ENCODE measurements at regions not wholly inside any gene's neighbourhood (a gene's known extent, or its start where the extent isn't known, plus 50 kb on each side); places are given as distances from the start of the nearest gene placed in this dataset.
"Not testable (repeated sequence)": the region's sequence is repeated elsewhere in the genome, so short reads cannot be mapped to it uniquely, and the experiment has no call there.

DNA sequence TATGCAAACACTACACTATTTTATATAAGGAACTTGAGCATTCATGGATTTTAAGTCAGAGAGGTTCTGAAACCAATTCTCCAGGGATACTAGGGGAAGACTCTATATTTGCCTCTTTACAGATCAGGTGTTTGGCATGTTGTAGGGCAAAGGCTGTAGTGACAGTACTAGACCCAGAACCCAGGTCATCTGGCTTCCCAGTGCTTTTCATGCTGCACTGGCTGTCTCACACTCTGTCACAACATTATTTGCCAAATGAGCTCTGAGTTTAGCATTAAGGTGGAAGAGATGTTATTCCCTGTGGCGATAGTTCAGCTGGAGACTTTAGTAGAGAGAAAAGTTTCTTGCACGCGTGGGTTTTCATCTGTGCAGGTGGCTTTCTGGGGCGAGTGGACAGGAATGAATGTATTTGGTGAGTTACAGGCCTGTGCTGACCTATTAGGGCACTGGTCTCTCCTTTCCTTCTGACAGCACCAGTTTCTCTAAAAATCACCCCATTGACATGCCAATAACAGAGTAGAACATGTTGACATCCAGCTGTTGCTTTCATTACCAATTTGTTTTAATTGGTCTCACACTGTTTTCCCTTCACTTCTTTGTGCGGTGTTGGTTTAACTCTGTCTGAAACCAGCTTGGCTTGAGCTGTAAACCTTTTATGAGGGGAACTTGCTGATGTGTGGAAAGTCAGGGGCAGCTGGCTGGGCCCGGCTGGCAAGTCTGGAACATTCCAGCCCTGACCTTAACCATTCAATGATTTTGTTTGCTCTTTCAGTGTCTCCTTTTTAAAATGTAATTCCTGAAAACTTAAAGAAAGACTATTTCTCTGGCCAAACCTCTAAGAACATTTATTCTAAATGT lies 643.0 kb upstream of the FAM98A start:
- DNase-seq, result no peak

DNA sequence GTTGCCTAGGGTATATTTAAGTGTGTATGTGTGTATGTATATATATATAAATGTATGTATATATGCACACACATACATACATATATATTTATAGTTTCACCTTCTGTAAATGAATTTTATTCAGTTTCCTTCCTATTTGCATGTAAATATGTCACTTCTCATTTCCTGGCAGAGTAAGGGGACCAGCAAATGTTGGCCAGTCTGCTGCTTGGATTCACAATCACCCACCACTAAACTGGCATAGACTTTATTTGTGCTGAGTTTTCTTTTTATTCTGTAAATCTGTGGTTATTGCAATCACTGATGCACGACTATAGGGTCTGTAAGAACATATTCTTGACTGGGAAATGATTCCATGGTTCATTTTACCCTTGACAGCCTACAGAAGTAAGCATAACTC lies 640.4 kb upstream of the FAM98A start:
- no peak for DNase-seq

DNA sequence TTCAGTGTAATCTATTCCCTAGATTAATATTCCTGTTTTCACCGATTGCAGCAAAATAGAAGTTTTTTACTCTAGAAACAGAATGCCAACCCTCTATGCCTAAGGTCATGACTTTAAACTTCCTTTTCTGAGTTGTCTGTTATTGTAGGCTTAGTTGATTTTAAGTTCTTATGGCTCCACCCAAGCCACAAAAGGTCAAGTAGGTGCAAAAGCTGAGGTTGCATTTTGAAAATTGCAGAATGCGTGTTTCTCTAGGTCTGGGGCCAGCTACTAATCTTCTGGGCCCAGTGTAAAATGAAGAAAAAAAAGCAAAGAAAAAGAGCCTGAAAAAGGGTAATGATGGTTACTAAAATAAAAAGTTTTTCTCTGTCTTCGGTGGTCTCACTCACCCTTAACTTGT lies 635.7 kb upstream of the FAM98A start:
- DNase-seq, result no peak

DNA sequence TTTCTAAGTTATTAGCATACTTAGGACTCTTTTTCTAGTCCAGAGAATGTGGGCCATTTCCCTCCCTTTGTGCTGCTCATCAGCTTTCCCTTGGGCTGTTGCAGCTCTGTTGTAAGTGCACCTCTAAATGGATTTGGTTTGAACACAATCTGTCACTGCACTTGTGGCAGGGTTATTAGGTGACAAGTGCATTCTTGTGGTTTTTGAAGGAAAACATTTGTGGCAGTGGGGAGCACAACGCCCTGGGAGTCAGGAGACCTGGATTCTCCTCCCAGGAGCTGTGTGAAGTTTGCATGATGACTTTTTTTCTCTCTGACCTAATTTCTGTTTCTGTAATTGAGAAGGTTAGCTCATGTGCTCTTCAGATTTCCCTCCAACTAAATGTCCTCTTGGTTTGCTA lies 630.9 kb upstream of the FAM98A start:
- no peak for DNase-seq

GRCh38 chr2:34215174-34215573 lies 616.1 kb upstream of the FAM98A start:
- DNase-seq, result no peak

DNA sequence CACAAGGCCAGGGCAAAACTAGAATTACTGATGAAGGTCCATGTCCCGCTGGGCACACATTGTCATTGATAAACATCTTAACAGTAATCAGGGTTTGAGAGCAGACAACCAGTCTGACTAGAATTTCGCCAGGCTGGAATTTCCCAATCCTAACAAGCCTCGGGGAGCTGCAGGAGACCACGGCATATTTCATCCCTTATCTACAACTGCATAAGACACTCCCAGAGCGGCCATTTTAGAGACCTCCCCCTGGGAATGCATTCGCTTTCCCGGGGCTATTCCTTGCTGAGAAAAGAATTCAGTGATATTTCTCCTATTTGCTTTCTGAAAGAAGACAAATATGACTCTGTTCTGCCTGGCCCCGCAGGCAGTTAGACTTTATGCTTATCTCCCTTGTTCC lies 611.3 kb upstream of the FAM98A start:
- DNase-seq, result not testable (repeated sequence)

GRCh38 chr2:34204560-34204959 lies 605.5 kb upstream of the FAM98A start:
- DNase-seq, result no peak

DNA sequence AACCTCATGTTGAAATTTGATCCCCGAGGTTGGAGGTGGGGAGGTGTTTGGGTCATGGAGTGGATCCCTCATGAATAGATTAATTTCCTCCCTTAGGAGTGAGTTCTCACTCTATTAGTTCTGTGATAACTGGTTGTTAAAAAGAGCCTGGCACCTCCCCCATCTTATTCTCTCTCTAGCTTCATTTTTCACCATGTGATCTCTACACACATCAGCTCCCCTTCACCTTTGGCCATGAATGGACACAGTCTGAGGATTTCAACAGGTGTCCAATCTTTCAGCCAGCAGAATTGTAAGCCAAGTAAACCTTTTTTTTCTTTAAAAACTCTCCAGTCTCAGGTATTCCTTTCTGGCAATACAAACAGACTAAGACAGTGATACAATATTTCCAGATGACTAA lies 602.0 kb upstream of the FAM98A start:
- no peak for DNase-seq

GRCh38 chr2:34199971-34200370 lies 600.9 kb upstream of the FAM98A start:
- DNase-seq, result no peak

- no peak for DNase-seq
Measured at GRCh38 chr2:34193164-34193563, 594.1 kb upstream of the FAM98A start.

- no peak for DNase-seq
Measured at GRCh38 chr2:34188464-34189303, 589.6 kb upstream of the FAM98A start.

DNA sequence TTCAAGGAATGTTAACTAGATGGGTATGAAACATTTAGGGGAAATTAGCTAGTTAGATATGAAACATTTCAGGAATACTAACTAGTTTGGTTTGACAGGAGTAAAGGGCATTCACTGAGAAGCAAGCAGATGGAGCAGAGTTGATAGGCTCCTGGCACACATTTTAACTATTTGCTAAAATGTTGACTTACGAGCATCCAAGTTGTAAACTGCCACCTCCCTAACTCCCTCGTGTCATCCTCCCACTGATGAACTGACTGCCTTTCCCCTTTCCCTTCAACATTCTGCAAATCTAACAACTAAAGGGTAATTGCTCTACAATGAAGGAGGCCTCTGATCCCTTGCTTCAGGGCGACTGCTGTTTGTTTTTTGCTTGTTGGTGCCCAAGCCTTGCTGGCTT lies 580.4 kb upstream of the FAM98A start:
- DNase-seq, result no peak

DNA sequence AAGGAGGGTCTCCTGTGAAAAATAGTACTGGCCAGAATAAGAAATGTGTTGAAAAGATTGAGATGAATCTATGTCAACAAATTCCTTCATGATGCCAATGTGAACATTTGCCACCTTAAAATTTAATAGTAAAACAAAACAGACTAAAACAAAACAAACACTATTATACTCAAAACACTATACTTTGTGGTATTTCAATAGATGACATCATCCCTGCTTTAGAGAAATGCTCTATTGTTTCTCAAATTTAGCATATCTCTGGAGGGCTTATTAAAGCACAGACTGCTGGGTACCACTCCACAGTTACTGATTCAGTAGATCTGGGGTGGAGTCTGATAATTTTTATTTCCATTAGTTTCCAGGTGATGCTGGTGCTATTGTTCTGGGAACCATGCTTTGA lies 579.4 kb upstream of the FAM98A start:
- DNase-seq, result no peak

- DNase-seq, result no peak
Measured at GRCh38 chr2:34176693-34177092, 577.6 kb upstream of the FAM98A start.

DNA sequence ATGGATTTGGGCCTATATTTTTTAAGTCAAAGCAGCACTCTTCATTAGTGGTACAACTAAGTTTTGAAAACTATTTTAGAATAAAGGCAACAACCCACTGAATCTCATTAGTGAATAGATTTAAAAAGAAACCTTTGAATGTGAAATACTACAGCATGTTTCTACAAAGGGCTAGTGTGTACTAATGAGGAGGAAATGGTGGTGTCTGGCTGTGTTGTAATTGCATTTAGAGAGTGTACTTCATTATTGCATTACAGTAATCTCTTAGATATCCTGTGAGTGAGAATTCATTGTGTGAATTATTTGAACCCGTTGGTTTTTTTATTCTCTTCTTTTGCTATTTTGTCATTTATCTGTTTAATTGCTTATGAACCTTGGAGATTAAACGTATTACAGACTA lies 575.4 kb upstream of the FAM98A start:
- DNase-seq, result no peak

- DNase-seq, result no peak
Measured at GRCh38 chr2:34162231-34162630, 563.1 kb upstream of the FAM98A start.

DNA sequence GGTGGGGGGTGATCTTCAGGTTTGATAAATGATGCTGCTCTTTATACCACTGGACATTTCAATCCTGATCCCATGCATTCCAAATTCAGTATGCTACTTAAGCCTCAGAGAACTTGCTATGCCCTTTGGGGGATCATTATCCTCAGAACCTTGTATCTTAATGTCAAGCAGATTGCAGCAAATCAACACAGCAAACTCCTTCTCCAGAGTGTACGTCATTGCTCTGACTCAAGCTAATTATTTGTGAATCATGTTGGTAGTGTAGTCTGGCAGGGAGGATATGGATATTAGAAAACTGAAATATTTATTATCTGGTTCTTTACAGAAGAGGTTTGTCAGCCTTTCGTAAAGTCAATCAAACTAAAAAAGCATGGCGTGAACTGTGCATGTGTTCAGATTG lies 562.5 kb upstream of the FAM98A start:
- no peak for DNase-seq

DNA sequence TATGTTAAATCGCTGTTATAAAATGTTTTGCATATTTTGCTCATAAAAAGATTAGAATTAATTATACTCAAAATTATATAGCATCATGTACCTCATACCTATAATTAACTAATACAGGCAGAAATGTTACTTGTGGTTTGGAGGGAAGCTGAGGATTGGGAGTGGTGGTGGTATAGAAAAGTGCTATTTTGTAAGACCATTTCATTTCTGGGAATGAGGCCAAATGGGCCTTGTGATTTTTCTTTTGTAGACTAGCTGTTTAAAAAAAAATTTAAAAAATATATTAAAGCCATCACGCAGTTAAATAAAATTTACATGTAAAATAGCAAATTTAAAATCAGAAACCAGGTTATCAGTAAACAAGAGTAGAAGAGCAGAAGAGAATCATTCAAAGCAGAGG lies 560.8 kb upstream of the FAM98A start:
- DNase-seq, result no peak

DNA sequence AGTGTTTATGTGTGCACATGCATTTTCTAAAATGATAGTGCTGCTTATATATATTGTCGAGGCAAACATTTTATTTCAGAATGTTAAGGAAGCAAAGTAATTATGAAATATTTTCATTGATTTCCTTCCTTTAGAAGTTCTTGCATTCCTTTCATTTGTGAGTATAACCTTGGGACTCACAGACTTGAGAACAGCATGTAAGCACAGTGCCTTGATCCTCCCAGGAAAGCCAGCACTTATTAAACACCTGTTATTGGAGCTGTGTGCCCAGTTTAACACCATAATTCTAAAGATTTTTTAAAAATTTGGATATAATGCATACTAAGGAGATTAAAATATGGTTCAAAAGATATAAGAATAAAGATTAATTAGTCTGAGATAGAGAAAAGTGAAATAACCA lies 554.4 kb upstream of the FAM98A start:
- no peak for DNase-seq

GRCh38 chr2:34147780-34148179 lies 548.7 kb upstream of the FAM98A start:
- DNase-seq, result no peak

GRCh38 chr2:34143149-34143548 lies 544.0 kb upstream of the FAM98A start:
- no peak for DNase-seq

GRCh38 chr2:34142531-34143008 lies 543.5 kb upstream of the FAM98A start:
- DNase-seq, result not testable (repeated sequence)

GRCh38 chr2:34133065-34133464 lies 534.0 kb upstream of the FAM98A start:
- not testable (repeated sequence) for DNase-seq

DNA sequence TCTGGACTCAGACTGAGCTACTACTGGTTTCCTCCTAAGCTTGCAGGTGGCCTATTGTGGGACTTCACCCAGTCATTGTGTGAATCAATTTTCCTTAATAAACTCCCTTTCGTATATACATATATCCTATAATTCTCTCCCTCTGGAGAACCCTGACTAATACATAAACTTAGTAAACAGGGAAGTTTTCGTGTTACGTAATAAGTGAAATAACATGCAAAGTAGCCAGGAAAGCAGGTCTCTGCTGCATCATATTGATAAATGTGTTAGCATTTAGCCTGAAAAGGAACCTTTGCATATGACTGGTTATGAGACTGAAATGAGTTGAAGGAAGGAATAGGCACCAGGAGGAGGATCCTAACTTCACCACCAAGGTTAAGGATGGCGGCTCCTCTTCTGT lies 527.2 kb upstream of the FAM98A start:
- DNase-seq, result no peak

All from activated naive CD4-positive, alpha-beta T cell treated with Interleukin-2 at 50 U/mL for 16 hours (primary cell).